Endodermal cell (in vitro differentiated cells): ENCODE measurements at regions not wholly inside any gene's neighbourhood (a gene's known extent, or its start where the extent isn't known, plus 50 kb on each side); places are given as distances from the start of the nearest gene placed in this dataset.
A peak's percentile ranks its signal among the peaks of the same experiment; 100 is the strongest.

Experiments used
- DNase-seq: peaks from one replicate; pipeline ENCODE4 v3.0.0-alpha.2; 2017
- H3K27ac ChIP-seq: 2 replicates; pipeline ENCODE4 v1.5.1; 2013; ENCODE audit warnings: mild to moderate bottlenecking, low read depth, low read length, moderate library complexity
- H3K27me3 ChIP-seq: 2 replicates; pipeline ENCODE4 v1.6.1; 2013; ENCODE audit warnings: mild to moderate bottlenecking, low read length, moderate library complexity; ENCODE audit not compliant: insufficient read depth, control insufficient read depth, poor library complexity, severe bottlenecking
- H3K36me3 ChIP-seq: 2 replicates; pipeline ENCODE4 v1.7.0; 2013; ENCODE audit warnings: mild to moderate bottlenecking, low read length, moderate library complexity; ENCODE audit not compliant: control insufficient read depth, insufficient read depth
- H3K4me1 ChIP-seq: one replicate; pipeline ENCODE4 v1.7.0; 2013; ENCODE audit warnings: low read length; ENCODE audit not compliant: control insufficient read depth, insufficient read depth
- H3K4me3 ChIP-seq: 2 replicates; pipeline ENCODE4 v1.5.1; 2013; ENCODE audit warnings: mild to moderate bottlenecking, low read length, moderate library complexity
- H3K9ac ChIP-seq: 2 replicates; pipeline ENCODE4 v1.6.1; 2013; ENCODE audit warnings: mild to moderate bottlenecking, low read length, moderate library complexity; ENCODE audit not compliant: poor library complexity, severe bottlenecking; ENCODE audit errors: extremely low read depth
- H3K9me3 ChIP-seq: 2 replicates; pipeline ENCODE4 v1.6.1; 2013; ENCODE audit warnings: mild to moderate bottlenecking, low read length, moderate library complexity; ENCODE audit not compliant: control insufficient read depth
- H3K27ac Mint-ChIP-seq: 2 replicates; pipeline ENCODE4 v1.8.0; 2020; ENCODE audit warnings: mixed read lengths
- H3K27me3 Mint-ChIP-seq: 2 replicates; pipeline ENCODE4 v1.8.0; 2021; ENCODE audit warnings: mild to moderate bottlenecking, mixed read lengths; ENCODE audit not compliant: insufficient read depth
- H3K36me3 Mint-ChIP-seq: 2 replicates; pipeline ENCODE4 v1.8.0; 2020; ENCODE audit warnings: low read depth, mixed read lengths
- H3K4me1 Mint-ChIP-seq: 2 replicates; pipeline ENCODE4 v1.8.0; 2020; ENCODE audit warnings: mixed read lengths
- H3K4me3 Mint-ChIP-seq: 2 replicates; pipeline ENCODE4 v1.8.0; 2020; ENCODE audit warnings: mild to moderate bottlenecking, moderate library complexity, mixed read lengths
- H3K9me3 Mint-ChIP-seq: 2 replicates; pipeline ENCODE4 v1.8.0; 2020; ENCODE audit warnings: mild to moderate bottlenecking, mixed read lengths
- WGBS, 2 experiments: methylation state at CpG; one replicate each; pipeline versions ENCODE4 v1.1.5 to v1.1.7; 2013; ENCODE audit warnings: missing lambda C conversion rate in 2 of 2, mixed read lengths in 1 of 2; ENCODE audit not compliant: insufficient coverage in 1 of 2, insufficient read length in 1 of 2; 5-methylcytosine and 5-hydroxymethylcytosine counted together
- TF ChIP-seq, protein P1 (sequence below): fragments of 200-600 bp; sonication (generic); conservative IDR thresholded peaks from 2 replicates; pipeline ENCODE4 v1.5.0; 2021; ENCODE audit warnings: antibody characterized with exemption, mild to moderate bottlenecking

DNA sequence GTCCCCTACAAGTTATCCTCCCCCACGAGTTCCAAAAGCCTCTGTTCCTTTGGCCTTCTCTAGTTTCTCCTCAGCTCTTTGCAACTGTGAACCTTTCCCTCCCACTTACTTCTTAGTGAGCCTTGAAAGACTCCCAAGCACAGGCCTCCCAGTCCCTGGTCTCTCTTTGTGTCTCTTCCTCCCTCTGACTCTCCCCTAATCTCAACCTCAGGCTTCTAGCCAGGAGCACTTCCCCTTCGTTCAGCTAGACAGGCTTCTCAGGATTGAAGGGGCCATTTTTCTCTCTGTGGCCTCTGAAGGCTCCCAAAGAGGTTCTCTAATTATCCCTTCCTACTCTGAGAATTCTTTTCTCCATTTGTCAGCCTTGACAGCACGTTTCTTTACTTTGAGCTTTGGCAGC is 50.2 kb upstream of the PHYHIPL start:
- Histone ChIP-seq H3K4me1 (no peaks in the 10 kb centered on the region), H3K4me3 (no peak overlapping the region), H3K27ac (no peak overlapping the region), H3K36me3 (no peaks in the 10 kb centered on the region), H3K9ac (no peak overlapping the region), H3K27me3 (no peaks in the 10 kb centered on the region), H3K9me3 (peaks cover 7% of the 10 kb centered on the region)
- peak; percentile 49 for DNase-seq
- 69 to 74% methylated on average over 3 of the region's 3 CpGs for WGBS, 2 experiments
- Mint-ChIP-seq H3K27me3 (no peaks in the 10 kb centered on the region), H3K36me3 (no peaks in the 10 kb centered on the region), H3K4me3 (no peak overlapping the region), H3K4me1 (peaks cover 24% of the 10 kb centered on the region), H3K27ac (peak overlapping the region; percentile 20), H3K9me3 (peaks cover under 1% of the 10 kb centered on the region)
- TF ChIP-seq, protein P1, sequence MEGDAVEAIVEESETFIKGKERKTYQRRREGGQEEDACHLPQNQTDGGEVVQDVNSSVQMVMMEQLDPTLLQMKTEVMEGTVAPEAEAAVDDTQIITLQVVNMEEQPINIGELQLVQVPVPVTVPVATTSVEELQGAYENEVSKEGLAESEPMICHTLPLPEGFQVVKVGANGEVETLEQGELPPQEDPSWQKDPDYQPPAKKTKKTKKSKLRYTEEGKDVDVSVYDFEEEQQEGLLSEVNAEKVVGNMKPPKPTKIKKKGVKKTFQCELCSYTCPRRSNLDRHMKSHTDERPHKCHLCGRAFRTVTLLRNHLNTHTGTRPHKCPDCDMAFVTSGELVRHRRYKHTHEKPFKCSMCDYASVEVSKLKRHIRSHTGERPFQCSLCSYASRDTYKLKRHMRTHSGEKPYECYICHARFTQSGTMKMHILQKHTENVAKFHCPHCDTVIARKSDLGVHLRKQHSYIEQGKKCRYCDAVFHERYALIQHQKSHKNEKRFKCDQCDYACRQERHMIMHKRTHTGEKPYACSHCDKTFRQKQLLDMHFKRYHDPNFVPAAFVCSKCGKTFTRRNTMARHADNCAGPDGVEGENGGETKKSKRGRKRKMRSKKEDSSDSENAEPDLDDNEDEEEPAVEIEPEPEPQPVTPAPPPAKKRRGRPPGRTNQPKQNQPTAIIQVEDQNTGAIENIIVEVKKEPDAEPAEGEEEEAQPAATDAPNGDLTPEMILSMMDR = no peak
